ENCODE measurements at regions not wholly inside any gene's neighbourhood (a gene's known extent, or its start where the extent isn't known, plus 50 kb on each side); places are given as distances from the start of the nearest gene placed in this dataset.
"Not testable (repeated sequence)": the region's sequence is repeated elsewhere in the genome, so short reads cannot be mapped to it uniquely, and the experiment has no call there.

DNA sequence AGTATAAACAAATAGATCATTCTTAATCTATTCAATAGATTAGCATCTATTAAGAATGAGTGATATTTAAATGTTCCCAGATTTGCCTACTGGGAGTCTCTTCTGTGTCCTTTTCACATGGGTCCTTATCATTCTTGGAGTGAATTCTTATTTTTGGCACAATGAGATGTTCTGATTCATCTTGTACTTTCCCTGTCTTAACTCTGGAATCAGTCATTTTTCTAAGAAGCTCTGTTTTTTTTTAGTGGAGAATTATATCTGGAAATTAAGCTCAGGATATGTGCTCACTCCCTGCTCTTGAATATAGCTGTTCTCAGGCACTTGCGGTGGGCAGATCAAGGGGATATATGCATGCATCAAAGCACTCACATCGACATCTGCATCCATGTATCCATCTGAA, 625.3 kb upstream of the HS3ST1 start:
- no peak for DNase-seq

DNA sequence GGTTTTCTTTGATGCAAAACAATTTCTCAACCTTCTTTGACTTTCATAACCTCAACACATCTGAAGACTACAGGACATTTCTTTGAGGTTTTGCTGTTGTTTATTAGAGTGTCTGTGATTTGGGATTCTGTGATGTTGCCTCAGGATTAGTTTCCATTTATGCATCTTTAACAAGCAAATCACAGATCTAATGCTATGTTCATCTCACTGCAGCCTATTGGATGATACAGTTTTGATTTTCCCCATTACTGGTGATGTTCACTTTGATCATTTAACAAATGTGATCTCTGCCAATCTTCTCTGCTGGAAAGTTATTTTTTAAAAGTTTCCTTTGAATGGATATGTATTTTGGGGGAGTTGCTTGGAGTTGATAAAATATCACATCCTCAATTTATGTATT, 624.9 kb upstream of the HS3ST1 start:
- no peak for DNase-seq

DNA sequence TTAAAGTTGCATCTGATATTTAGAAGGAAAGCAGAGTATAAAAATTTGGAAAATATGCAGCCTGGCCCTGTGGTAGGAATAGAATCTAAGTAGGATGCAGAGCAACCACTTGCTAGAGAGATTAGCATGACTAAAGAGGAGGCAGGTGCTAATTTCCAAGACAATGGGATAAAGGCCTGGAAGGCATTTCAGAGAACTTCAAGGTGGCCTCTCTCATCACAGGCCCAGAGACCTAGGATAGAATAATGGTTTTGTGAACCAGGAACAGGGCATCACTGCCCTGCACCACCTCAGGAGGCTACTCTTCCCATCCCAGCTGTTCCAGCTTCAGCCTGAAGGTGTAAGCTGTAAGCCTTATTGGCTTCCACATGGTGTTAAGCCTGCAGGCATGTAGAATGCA, 621.7 kb upstream of the HS3ST1 start:
- no peak for DNase-seq

DNA sequence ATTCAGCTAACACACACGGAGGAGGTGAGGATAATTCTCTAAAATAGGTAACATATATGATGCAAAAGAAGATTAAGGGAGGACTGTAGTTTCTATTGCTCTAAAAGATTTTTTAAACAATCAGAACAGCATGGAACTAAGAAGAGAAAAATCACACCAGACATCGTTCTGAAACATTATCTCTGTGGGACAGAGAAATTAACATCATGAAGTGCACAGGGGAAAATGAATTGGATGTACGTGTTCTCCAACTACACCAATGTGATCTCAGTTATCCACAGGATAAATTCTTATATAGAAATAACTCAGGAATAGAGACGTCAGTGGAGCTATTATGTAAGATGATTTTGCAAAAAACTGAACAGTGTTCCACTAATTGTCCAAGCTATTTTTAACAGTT, 614.1 kb upstream of the HS3ST1 start:
- no peak for DNase-seq

DNA sequence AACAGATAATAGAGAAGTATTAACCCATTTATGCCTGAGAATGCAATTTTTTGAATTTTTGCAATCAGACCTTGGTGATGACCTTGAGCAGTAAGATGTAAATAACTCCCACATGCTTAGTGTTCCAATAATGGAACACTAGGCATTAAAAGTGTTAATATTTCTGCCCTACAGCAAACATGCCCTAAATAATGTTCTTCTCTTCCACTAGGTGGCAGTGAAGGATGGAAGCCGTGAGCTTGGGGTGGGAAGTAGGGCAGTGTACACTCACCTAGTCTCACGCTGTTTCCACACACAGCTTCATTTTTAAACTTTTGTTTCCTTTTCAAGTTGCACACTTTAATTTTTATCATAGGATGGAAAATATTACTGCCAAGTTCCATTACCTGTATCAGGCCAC, 613.1 kb upstream of the HS3ST1 start:
- DNase-seq, result no peak

DNA sequence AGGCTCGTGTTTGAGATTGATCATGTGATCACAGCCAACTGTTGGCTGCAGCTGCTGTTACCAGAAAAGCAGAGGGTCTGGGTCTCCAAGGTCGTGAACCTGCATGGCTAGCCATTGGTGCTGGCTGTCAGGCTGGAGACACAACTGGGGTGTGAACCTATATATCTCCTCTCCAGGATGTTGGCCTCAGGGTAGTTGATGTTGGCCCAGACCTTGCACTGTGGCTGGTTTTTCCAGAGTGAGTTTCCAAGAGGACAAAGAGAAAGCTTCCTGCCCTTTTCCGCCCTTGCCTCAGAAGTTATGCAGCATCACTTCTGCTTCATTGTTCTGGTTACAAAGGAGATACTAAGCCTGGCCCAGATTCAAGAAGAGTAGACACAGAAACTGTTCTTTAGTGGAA, 607.8 kb upstream of the HS3ST1 start:
- no peak for DNase-seq

DNA sequence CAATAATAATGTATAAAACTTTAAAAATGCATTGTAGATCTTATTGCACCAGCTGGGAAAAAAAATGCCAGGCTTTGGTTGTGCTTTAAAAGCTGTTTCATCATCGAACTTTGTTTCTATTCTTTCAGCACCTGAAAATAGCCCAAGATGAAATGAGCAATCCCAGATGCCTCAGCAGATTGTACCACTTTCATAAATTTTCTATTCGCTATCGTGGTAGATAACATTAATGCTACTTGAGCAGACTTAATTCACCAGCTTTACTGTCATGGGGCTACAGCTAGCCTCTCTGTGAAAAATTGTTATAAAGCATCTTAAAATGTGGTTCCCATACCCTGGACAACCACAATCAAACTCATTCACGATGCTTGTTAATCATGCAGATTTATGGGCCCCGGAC, 599.6 kb upstream of the HS3ST1 start:
- DNase-seq, result no peak

DNA sequence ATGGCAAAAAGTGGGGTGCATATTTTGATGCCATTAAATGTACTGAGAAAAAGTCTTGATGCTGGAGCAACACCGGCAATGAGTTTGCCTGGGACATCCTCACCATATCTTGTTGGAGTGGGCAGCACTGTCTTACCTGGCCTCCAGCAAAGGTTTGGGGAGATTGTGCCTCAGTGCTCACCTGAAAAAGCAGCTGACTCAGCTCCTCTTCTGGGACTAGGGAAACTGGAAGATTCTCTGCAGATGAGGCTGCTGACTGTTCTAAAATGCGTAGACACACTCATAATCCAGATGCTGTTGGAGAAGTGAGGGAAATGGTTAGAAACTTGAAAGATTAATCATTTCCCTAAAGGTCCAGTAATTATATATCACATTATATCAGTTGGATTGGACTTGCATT, 593.7 kb upstream of the HS3ST1 start:
- DNase-seq, result no peak

DNA sequence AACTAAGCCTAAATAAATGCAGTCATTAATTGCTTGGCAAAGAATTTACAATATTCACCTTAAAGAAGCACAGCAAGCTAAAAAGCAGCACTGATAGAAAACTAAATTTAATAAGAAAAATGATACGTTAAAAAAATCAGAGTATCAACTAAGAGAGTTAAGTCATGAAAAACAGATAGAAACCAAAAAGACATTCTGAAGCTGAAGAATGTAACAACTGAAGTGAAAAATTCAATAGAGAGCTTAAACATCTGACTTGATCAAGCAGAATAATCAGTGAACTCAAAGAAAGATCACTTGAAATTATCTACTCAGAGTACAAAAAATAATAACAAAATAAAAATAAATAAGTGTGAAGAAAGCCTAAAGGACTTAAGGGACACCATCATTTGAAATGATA, 588.0 kb upstream of the HS3ST1 start:
- DNase-seq, result no peak

DNA sequence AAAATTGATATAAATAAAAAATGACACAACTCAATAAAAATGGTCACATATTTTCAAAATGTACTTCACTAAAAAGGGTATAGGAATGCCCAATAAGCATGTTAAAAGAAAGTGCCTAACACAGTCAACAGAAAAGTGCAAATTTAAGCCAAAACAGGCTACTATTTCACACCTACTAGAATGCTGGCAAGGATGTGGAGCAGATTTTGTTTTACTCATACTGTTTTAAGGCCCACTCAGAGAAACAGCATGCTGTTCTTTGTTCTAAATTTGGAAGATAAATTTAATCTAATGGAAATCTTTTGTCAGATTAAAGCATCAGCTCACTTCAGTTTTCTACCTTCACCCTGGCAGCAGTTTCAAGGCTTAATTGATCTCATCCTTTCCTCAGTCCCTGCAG, 576.8 kb upstream of the HS3ST1 start:
- no peak for DNase-seq

DNA sequence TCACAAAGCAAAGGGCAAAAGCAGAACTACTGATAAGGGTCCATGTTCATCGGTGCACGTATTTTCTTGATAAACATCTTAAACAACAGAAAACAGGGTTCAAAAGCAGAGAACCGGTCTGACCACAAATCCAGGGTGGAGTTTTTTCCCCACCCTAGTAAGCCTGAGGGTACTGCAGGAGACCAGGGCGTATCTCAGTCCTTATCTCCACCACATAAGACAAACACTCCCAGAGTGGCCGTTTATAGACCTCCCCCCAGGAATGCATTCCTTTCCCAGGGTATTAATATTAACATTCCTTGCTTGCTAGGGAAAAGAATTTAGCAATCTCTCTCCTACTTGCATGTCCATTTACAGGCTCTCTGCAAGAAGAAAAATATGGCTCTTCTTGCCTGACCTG, 567.9 kb upstream of the HS3ST1 start:
- not testable (repeated sequence) for DNase-seq

DNA sequence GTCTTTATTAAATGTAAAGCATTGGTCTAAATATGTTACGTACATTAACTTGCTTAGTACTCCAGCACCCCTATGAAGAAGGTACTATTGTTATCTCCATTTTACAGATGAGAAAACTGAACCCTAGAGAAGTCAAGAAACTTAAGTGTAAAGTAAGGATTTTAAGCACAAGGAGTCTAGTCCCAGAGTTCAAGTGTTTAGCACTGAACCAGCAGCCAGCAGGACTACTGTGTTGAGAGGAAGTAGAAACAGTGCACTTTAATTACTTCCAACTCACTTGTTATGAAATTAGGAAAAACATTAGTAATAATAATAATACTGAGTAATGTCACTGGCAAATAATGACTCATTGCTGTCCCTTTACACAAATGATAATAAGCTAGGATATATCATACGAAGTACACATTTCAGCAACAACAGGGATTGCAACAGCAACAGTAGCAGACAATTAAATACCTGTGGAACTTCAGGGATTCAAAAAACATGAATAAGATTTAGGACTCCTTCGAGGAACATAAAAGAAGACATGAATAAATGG, 548.1 kb upstream of the HS3ST1 start:
- no peak for DNase-seq

DNA sequence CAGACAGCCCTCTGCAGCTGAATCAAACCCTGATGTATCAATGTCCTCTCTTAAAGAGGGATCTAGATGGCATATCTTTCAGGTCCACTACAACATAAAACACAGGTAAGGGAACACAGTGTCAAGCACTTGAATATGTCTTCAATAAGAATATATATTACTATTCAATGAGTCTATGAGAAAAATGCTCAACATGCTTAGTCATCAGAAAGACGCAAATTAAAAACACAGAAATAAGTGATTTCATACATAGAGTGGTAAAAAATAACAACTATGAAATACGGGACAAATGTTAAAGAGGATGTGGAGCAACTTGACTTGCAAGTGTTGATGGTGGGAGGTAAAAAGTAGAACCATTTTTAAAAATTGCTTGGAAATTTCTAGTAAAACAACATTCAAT, 544.6 kb upstream of the HS3ST1 start:
- DNase-seq, result no peak

DNA sequence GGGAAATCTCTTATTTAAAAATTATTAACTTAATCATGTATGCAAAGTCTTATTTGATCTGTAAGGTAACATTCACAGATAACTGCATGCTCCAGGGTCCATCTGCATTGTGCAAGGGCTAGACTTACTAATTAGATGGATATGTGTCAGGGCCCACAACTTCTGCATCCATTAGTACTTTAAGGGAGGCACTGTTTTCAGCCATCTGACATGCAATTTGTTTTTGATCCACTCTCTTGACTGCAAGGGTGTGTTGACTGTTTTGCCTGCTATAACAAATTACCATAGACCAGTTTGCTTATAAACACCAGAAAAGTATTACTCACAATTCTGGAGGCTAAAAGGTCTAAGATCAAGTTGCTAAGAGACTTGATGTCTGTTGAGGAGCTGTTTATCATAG, 542.1 kb upstream of the HS3ST1 start:
- DNase-seq, result no peak

DNA sequence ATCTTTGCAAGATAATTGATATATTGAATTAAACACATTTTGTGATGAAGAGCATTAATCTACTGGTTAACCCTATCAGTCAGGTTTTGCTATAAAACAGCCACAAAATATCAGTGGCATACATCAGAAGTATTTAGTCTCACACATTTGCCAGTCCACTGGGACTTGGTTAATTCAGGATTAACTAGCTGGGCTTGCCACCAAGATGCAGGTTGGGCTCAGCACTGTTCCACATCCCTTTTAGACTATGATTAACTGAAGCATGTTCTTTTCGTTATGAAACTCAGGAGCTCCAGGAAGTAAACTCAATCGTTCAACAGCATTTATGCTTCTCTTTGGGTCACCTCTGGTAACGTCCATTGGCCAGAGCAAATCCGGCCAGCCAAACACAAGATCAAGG, 538.1 kb upstream of the HS3ST1 start:
- no peak for DNase-seq

DNA sequence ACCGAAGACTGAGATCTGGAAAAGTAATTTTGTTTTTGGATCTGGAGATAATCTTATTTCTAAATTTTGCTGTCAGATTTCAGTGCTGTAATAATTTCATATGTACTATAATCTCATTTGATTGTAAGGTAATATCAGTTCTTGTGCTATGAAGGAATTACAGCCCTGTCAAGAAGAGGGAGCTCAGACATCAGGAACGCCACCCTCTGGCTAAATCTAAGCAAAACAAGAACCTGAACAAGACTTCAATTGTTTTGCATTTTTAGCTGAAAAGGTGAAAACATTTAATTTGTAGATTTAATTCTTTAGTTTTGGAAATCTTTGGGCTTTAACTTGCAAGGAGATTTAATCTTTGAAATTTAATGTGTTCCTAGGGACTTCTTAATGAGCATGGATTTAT, 525.4 kb upstream of the HS3ST1 start:
- no peak for DNase-seq

DNA sequence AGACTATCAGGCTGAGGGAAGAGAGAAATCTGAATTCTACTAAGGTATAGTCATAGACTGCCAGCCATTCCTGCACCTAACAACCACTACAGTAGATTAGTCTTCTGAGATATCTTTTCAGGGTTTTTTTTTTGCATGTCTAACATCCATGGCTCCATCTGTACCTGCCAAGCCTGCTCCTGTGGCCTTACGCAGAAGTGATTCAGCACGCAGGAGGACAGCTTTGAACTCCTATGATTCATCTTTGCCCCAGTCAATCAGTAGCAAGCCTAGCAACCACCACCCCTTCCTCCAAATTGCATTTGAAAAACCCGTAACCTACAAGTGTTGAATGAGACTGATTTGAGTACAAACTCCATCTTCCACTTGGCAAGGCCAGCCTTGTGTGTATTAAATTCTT, 520.7 kb upstream of the HS3ST1 start:
- no peak for DNase-seq

DNA sequence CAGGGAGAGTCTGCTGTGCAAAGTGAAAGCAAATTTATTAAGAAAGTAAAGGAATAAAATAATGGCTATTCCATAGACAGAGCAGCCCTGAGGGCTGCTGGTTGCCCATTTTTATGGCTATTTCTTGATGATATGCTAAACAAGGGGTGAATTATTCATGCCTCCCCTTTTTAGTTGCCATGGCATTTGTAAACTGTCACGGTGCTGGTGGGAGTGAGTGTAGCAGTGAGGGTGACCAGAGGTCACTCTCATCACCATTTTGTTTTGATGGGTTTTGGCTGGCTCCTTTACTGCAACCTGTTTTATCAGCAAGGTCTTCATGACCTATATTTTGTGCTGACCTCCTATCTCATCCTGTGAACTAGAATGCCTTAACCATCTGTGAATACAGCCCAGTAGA, 518.9 kb upstream of the HS3ST1 start:
- DNase-seq, result not testable (repeated sequence)

DNA sequence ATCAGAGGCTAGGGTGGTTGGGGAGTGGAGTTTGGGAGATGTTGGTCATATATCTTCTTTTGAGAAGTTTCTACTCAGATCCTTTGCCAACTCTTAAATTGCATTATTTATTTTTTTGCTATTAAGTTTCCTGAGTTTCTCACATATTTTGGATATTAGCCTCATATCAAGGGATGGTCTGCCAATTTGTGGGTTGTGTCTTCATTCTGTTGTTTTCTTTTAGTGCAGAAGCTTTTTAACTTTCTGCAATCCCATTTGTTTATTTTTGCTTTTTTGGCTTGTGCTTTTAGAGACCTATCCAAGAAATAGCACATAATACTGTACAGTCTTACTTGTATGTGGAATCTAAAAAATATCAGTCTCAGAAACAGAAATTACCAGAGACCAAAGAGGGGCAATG, 509.2 kb upstream of the HS3ST1 start:
- no peak for DNase-seq

DNA sequence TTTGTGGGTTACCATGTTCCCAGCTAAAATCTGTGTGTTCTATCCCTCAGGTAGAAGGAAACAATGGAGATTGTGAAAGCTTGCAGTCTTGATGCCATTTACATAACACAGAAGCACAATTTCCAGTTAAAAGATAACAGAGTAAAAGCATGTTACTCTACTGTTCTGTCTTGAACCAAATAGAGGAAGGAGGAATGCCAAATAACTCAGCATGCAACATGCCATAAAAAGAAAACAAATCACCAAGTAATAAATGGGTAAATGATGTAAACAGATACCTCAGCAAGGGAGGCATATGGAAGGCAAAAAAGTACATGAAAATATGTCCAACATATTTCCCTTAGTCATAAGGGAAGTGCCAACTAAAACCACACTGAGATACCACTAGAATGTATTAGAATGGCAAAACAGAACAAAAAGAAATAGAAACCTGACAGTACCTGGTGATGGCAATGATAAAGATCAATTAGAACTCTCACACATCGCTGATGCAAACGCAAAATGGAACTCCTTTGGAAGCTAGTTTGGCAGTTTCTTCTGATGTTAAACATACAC, 502.6 kb upstream of the HS3ST1 start:
- DNase-seq, result no peak

DNA sequence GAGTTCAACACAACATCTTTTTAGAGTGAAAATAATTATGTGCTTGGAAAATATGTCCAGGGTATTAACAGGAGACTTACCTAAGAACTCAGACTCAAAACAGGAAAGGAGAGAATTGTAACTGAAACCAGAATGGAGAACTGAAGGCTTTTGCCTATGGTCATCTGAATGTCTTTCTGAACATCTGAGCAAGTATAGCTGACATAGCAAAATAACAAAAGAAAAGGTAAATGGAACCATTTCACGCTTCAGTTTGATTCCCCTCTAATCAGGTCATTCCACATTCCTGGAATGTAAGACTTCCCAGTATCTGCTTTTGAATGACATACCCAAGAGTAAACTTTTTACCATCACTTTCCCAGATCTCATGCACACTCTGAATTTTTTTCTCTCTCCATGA, 500.4 kb upstream of the HS3ST1 start:
- DNase-seq, result no peak

DNA sequence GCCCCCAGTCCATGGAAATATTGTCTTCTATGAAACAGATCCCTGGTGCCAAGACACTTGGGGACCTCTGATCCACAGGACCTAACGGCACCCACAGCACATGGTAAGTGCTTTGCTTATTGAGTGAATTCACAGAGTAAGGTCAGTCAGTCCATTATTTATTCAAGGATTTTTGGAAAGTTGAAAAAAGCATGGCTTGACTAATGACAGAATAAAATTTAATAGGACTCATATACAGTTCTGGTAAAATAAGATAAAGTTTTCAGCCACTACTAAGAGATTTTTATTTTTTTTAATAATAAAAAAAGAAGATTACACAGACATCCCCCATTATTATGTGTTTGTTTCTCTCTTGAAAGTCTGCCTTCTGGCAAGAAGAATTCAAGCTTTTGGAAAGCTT, 490.6 kb upstream of the HS3ST1 start:
- no peak for DNase-seq

DNA sequence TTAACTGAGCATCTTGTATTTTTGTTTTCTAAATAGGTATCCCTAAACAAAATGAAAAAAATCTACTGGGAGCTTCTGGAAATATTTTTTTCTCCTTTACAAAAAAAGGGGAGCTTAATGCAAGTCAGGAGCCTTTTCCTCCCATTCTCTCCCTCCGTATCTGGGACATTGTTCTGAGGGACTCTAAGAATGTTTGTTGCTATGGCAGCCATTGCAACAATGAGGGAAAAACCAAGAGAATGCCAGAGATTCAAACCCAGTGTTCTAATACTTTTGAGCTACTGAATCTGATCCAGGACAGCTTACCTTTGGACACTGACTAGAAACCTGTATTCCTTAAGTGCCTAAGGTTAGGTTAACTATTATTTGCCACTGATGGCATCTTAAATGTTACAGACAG, 485.7 kb upstream of the HS3ST1 start:
- no peak for DNase-seq

DNA sequence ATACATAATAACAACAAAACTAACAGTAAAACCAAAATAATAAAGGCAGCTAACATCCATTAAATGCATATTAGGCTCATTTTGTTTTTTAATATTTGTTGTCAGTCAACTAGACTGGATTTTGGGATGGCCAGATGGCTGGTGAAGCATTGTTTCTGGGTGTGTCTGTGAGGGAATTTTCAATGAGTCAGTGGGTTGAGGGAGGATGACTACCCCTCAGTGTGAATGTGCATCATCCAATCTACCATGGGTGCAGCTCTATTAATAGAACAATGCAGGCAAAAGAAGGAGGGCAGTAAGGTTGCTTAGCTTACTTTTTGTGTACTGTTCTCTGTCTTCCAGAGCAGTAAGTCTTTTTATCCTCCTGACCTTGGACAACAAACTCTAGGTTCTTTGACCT, 484.2 kb upstream of the HS3ST1 start:
- DNase-seq, result no peak

DNA sequence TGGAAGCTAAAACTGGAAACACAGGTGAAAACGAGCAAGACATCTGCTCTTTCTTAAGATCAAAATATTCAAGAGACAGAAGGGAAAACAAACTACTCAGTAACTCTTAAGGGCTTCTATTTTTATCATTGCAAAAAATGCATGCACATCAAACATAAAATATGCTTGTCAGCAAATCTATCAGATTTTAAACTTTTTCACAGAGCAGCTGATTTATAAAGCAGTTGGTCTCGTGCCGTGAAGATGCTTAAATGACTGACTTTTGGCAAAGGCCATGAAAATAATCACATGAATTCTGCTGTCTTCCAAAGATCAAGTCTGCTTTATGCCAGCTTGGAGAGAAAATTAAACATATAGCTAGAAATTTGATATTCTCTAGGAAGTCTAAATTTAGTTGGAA, 482.1 kb upstream of the HS3ST1 start:
- DNase-seq, result no peak

Measured in occipital lobe (tissue), 1 donor.